Neural crest cell (in vitro differentiated cells): ENCODE measurements at regions not wholly inside any gene's neighbourhood (a gene's known extent, or its start where the extent isn't known, plus 50 kb on each side); places are given as distances from the start of the nearest gene placed in this dataset.

Experiments
- DNase-seq: peaks from one replicate; pipeline ENCODE4 v3.0.0; 2021; ENCODE audit warnings: low read depth, mixed read lengths, low spot score
- H3K27ac Mint-ChIP-seq: one replicate; pipeline ENCODE4 v1.8.0; 2021; ENCODE audit warnings: mild to moderate bottlenecking, mixed read lengths; ENCODE audit not compliant: unreplicated experiment
- H3K27me3 Mint-ChIP-seq: 2 replicates; pipeline ENCODE4 v1.8.0; 2021; ENCODE audit warnings: low read depth, mild to moderate bottlenecking, mixed read lengths
- H3K36me3 Mint-ChIP-seq: 2 replicates; pipeline ENCODE4 v1.8.0; 2021; ENCODE audit warnings: low read depth, mild to moderate bottlenecking, mixed read lengths
- H3K4me1 Mint-ChIP-seq: 2 replicates; pipeline ENCODE4 v1.8.0; 2021; ENCODE audit warnings: mixed read lengths
- H3K4me3 Mint-ChIP-seq: one replicate; pipeline ENCODE4 v1.8.0; 2021; ENCODE audit warnings: mild to moderate bottlenecking, mixed read lengths
- H3K9me3 Mint-ChIP-seq: 2 replicates; pipeline ENCODE4 v1.8.0; 2021; ENCODE audit warnings: mixed read lengths
- CTCF ChIP-seq: fragments of 200-600 bp; sonication (generic); conservative IDR thresholded peaks from 2 replicates; pipeline ENCODE4 v1.5.0; 2021; ENCODE audit warnings: antibody characterized with exemption, mild to moderate bottlenecking

GRCh38 chr9:95760791-95761190, 114.7 kb upstream of the ERCC6L2 start:
- no peak overlapping the region for H3K27ac Mint-ChIP-seq
- no peaks in the 10 kb centered on the region for H3K36me3 Mint-ChIP-seq
- H3K27me3 Mint-ChIP-seq: peaks cover 6% of the 10 kb centered on the region
- H3K4me3 Mint-ChIP-seq: no peak overlapping the region
- peaks cover 22% of the 10 kb centered on the region for H3K4me1 Mint-ChIP-seq
- no peak for TF ChIP-seq CTCF
- DNase-seq: no peak
- H3K9me3 Mint-ChIP-seq: no peaks in the 10 kb centered on the region

- TF ChIP-seq CTCF: no peak
- Mint-ChIP-seq H3K36me3 (no peaks in the 10 kb centered on the region), H3K4me1 (peaks cover 28% of the 10 kb centered on the region), H3K4me3 (no peak overlapping the region), H3K27me3 (peaks cover 29% of the 10 kb centered on the region), H3K27ac (no peak overlapping the region), H3K9me3 (no peaks in the 10 kb centered on the region)
- no peak for DNase-seq
These were observed 118.1 kb upstream of the ERCC6L2 start for GRCh38 chr9:95757439-95757838.

- H3K9me3 Mint-ChIP-seq: no peaks in the 10 kb centered on the region
- DNase-seq: no peak
- peaks cover 28% of the 10 kb centered on the region for H3K4me1 Mint-ChIP-seq
These were observed 118.5 kb upstream of the ERCC6L2 start for GRCh38 chr9:95756986-95757385.

DNA sequence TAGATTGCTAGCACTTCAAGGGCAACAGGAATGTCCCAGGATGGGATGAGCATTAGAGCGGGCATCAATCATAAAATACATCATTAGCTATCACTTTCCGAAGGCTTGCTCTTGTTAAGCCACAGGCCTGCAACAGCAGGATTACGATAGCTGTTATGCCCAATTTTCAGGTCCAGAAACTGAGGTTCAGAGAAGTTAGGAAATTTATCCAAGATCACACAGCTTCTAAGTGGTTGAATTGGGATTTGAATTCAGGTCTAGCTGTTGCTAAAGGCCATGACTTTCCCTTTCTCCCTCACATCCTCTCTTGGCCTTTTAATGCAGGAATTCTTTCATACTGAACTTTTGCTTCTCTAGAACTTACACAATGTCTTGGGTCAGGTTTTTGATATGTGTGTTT, 119.4 kb upstream of the ERCC6L2 start:
- H3K4me3 Mint-ChIP-seq: no peak overlapping the region
- peaks cover 28% of the 10 kb centered on the region for H3K4me1 Mint-ChIP-seq
- DNase-seq: no peak
- no peaks in the 10 kb centered on the region for H3K36me3 Mint-ChIP-seq
- no peaks in the 10 kb centered on the region for H3K9me3 Mint-ChIP-seq
- peaks cover 34% of the 10 kb centered on the region for H3K27me3 Mint-ChIP-seq
- H3K27ac Mint-ChIP-seq: no peak overlapping the region
- TF ChIP-seq CTCF: no peak

More at GRCh38 chr9:95756986-95757385, 118.5 kb upstream of the ERCC6L2 start:
- Mint-ChIP-seq H3K27ac (no peak overlapping the region), H3K27me3 (peaks cover 32% of the 10 kb centered on the region), H3K4me3 (no peak overlapping the region), H3K36me3 (no peaks in the 10 kb centered on the region)
- no peak for TF ChIP-seq CTCF

GRCh38 chr9:95755421-95755730, 120.1 kb upstream of the ERCC6L2 start:
- no peaks in the 10 kb centered on the region for H3K9me3 Mint-ChIP-seq
- H3K4me3 Mint-ChIP-seq: no peak overlapping the region
- DNase-seq: no peak
- peaks cover 28% of the 10 kb centered on the region for H3K4me1 Mint-ChIP-seq
- H3K27ac Mint-ChIP-seq: no peak overlapping the region
- no peak for TF ChIP-seq CTCF
- H3K36me3 Mint-ChIP-seq: no peaks in the 10 kb centered on the region
- peaks cover 40% of the 10 kb centered on the region for H3K27me3 Mint-ChIP-seq
